NCI-H1417 (cell line): ENCODE measurements at regions not wholly inside any gene's neighbourhood (a gene's known extent, or its start where the extent isn't known, plus 50 kb on each side); places are given as distances from the start of the nearest gene placed in this dataset.
"Not testable (repeated sequence)": the region's sequence is repeated elsewhere in the genome, so short reads cannot be mapped to it uniquely, and the experiment has no call there.

Experiments
- DNase-seq, 3 experiments: peaks; one replicate each; lab custom pipeline; 2025; lab: John Stamatoyannopoulos, UW

DNA sequence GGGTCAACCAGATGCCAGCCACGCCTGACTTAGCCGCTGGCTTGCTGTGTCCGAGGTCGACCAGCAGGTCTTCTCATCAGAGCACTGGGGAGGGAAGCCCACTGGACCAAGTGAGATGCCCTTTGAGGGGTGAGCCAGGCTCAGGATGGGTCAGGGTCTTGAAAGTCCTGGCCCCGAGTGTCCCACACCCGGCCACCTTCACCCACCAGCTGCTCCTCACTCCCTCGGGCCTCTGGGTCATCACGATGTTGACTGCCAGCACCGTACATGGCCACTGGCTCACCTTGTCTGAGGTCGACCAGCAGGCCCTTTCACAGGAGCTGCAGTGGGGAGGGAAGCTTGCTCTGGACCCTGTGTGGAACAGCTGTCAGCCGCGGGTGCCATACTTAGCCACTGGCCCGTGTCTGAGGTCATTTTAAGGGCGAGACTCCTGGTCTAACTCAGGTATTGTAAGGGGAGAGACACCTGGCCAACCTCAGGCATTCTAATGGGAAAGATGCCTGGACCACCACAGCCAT lies 1361.3 kb downstream of the UQCRFS1 start:
- no peak for DNase-seq

DNA sequence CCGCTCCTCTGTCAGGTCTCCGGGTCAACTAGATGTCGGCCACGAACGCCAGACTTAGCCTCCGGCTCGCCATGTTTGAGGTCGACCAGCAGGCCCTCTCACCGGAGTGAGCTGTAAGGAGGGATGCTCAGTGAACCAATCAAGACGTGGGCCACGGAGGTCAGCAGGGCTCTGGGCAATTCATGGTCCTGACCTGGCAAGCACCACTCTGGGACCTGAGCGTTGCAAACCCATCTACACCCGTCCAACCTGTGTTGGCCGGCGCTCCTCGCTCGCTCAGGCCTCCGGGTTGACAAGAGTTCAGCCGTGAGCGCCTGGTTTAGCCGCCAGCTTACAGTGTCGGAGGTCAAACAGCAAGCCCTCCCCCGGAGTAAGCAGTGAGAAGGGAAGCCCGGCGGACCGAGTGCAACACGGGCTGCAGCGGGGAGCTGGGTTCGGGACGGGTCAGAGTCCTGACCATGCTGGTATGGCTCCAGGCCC lies 1361.9 kb downstream of the UQCRFS1 start:
- DNase-seq: no peak

DNA sequence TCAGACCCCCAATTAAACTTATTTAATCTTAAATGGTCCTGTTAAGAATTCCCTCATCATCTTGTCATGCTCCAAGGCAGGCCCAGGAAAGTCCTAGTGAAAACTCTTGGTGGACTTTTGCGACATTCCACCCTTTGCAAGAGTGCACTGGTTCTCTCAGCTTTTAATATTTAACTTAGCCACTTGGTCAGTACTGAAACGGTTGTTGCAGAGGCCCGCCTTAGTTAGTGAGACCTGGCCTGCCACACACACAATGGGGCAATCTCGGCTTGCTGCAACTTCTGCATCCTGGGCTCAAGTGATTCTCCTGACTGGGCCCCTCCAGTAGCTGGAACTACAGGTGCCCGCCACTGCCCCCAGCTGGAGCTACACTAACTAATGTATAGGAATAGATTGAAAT lies 1366.0 kb downstream of the UQCRFS1 start:
- no peak for DNase-seq

DNA sequence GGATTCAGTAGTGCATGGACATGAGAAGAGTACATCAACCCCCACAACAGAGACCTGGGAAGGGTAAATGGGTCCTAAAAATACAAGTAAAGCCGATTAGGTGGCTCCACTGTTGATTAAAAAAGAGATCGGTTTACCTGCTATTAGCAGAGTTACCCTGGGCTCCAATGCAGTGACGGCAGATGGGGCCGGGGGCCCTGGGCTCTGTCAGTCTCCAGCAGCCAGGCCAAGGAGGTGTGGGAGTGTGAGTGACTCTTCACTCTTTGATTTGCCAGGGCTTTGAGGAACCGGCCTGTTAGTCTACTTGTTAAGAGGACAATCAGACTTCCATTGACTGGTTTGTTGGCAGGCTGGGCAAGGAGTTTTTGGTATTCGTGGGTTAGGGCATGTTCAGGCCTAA lies 1368.7 kb downstream of the UQCRFS1 start:
- no peak for DNase-seq

DNA sequence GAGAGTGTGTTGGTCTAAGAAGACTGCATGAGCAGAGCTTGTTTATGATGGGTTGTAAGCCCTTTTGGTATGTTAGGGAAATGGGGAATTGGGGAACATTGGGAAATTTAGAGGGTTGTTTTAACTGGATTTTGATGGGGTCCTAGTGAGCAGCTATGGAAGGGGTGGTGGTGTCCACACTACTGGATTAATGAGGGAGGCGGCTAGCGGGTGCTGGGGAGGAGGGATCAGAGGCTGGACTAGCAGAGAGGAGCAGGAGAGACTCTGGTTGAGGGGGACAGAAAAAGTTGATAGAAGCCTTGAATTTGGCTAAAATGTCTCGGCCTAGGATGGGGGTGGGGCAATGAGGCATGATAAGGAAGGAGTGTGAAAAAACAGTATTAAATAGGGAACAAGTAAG lies 1369.1 kb downstream of the UQCRFS1 start:
- no peak for DNase-seq

DNA sequence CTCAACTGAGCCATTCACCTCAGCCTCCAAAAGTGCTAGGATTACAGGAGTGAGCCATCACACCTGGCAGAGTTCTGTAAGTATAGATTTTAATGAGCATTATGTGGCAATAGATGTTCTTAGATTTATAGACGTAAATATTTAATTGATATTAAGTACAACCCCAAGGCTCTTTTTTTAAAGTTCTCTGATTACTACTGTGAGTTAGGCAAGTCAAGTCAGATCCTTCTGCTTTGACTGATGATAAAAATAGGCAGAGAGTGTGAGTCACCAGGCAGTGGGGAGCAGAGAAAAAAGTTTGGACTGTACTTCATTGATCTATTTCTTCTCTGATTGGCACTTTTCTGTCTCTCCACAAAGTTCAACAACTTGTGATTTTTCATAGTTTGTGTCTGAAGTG lies 1379.9 kb downstream of the UQCRFS1 start:
- DNase-seq: no peak

DNA sequence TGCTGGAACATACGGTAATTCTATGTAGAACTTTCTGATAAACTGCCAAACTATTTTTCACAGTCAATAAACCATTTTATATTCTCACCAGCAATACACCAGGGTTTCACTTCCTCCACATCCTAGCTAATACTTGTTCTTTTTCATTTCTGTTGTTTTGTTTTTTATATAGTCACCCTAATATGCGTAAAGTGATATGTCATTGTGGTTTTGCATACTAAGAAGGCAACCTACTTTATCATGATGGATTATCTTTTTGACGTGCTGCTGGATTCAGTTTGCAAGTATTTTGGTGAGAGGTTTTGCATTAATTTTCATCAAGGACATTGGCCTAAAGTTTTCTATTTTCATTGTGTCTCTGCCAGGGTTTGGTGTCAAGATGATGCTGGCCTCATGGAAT lies 1384.1 kb downstream of the UQCRFS1 start:
- DNase-seq: no peak

DNA sequence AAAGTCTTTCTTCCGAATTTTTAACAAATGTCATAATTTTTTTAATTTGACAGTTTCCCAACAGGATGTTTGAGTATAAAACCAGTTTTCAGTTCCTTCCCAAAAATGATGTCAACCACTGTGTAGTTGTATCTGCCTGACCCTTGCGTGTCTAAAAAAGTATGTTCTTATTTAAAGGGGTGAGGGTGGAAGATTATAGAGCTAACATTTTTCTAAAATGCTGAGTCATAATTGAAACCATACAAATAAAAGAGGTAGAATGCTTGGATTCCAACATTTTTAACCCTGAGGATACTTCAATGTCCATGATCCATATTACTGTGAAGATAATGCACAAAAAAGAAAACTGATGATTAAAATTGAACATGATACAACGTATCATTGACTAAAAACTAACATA lies 1388.8 kb downstream of the UQCRFS1 start:
- DNase-seq: no peak

DNA sequence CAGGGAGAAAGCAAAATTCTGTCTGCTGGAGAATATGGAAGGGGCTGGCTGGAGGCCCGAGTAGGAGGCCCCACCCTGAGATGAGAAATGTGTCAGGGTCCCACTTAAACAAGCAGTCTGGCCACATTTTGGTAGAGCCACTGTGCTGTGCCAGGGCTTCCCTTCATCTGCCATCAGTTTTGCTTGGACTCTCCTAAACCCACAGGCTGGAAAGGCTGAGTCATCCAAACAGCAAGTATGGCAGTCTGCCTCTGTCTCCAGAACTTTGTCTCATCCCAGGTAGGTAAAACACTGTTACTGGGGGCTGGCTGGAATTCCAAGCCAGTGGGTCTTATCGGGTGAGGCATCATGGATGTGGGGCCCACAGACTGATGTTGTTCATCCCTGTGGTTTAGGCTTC lies 1390.6 kb downstream of the UQCRFS1 start:
- DNase-seq: no peak

DNA sequence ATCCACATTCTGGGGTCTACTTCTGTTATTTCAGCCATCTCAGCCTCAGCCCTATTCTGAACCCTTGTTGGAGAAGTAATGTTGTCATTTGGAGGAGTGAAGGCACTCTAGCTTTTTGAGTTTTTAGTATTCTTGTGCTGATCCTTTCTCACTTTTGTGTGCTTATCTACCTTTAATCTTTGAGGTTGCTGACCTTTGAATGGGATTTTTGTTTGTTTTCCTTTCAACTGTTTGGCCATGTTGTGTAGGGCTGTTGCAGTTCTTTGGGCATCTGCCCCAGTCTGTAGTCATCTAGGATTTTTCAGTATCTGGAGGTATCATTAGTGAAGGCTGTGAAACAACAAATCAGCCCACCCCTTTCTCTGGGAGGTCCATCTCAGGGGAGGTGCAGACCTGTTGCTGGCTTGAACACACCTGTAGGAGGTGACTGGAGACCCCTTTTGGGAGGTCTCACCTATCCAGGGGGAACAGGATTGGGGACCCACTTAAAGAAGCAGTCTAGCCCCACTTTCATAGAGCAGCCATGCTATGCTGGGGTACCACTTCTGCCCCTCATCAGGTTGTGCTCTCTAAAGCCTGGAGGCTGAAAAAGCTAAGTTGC lies 1391.4 kb downstream of the UQCRFS1 start:
- no peak for DNase-seq

DNA sequence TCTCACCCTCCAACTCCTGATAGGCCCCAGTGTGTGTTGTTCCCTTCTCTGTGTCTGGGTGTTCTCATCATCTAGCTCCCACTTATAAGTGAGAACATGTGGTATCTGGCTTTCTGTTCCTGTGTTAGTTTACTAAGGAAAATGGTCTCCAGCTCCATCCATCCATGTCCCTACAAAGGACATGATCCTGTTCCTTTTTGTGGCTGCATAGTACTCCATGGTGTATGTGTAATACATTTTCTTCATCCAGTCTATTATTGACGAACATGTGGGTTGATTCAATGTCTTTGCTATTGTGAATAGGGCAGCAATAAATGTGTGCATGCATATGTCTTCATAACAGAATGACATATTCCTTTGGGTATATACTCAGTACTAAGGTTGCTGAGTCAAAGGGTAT lies 1397.0 kb downstream of the UQCRFS1 start:
- DNase-seq: no peak

DNA sequence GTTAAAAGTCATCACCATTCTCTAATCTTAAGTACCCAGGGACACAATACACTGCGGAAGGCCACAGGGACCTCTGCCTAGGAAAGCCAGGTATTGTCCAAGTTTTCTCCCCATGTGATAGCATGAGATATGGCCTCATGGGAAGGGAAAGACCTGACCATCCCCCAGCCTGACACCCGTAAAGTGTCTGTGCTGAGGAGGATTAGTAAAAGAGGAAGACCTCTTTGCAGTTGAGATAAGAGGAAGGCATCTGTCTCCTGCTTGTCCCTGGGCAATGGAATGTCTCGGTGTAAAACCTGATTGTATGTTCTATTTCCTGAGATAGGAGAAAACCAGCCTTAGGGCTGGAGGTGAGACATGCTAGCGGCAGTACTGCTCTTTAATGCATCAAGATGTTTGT lies 1398.1 kb downstream of the UQCRFS1 start:
- DNase-seq: not testable (repeated sequence)

DNA sequence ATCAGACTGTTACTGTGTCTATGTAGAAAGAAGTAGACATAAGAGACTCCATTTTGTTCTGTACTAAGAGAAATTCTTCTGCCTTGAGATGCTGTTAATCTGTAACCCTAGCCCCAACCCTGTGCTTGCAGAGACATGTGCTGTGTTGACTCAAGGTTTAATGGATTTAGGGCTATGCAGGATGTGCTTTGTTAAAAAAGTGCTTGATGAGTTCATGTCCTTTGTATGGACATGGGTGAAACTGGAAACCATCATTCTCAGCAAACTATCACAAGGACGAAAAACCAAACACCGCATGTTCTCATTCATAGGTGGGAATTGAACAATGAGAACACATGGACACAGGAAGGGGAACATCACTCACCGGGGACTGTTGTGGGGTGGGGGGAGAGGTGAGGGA lies 1398.7 kb downstream of the UQCRFS1 start:
- DNase-seq: peak in 1 of 3 experiments; percentile 1

DNA sequence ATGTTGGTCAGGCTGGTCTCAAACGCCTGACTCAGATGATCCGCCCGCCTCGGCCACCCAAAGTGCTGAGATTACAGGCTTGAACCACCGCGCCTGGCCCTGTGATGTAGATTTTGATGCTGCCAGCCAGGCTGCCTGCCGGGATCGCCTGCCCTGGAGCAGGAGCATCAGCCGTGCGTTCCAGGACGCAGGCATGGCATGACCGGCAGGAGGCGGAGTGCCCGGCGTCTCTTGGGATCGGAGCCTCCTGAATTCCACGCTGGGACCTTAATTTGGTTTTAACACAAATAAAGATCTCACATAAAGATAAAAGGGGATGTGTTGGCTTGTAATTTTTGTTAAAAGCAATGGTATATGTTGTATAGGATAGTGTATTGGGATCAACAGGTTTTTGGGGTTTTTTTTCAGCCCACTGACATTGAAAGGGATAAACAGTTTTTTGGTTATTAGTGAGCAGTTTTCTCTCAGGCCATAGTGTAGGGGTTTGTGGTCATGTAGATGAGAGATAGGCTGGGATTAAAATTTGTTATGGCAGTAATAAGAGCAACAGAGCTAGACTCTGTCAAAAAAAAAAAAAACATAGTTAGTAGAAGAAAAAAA lies 1406.4 kb downstream of the UQCRFS1 start:
- DNase-seq: no peak

DNA sequence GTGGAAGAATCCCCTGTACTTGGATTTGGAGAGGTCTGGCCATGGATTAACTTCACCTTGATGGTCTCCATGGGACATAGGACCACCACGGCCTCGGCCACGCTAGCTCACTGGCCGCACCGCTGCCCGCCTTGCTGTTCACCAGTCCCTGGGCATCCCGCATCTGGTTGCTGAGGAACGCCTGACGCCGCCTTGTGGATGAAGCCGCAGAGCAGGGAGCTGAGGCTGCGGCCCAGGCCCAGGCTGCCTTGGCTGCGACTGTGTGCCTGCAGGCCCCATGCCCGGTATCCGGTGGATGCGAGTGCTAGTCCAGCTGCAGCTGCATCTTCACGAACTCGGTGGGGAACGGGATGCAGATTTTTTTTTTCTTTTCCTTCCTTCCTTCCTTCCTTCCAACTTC lies 1407.1 kb downstream of the UQCRFS1 start:
- no peak for DNase-seq

DNA sequence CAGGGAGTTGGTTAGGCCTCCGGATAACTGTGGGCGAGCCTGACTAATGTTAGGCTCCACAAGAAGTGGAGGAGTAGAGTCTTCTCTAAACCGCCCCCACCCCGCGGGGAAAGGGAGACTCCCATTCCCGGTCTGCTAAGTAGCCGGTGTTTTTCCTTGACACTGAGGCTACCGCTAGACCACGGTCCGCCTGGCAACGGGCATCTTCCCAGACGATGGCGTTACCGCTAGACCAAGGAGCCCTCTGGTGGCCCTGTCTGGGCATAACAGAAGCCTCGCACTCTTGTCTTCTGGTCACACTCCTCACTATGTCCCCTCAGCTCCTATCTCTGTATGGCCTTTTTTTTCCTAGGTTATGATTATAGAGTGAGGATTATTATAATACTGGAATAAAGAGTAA lies 1410.7 kb downstream of the UQCRFS1 start:
- not testable (repeated sequence) for DNase-seq

DNA sequence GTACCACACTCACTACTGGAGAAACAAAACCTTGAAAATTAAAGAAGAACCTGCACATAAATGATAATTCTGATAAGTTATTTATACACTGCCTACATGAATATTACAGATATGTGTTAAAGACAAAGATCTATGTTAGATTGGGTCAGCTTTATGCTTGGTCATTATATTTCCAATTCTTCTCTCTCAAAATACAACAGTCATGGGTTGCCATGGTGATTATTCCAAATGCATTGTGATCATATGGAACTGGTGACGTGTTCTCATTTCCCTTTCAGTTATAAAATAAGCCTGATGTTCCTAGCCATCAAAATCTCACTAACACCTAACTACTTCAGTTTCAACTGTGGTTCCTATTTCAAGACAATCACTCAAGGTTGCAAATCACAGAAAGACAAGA lies 1416.4 kb downstream of the UQCRFS1 start:
- no peak for DNase-seq

DNA sequence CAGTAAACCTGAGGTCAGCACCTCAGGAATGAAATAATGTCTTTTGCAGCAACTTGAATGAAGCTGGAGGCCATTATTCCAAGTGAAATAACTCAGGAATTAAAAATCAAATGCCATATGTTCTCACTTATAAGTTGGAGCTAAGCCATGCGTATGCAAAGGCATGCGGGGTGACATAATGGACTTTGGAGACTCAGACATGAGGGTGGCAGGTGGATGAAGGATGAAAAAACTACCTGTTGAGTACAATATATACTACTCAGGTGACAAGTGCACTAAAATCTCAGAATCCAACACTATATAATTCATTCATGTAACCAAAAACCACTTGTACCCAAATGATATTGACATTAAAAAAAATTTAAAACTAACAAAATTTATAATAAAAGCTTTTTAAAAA lies 1416.9 kb downstream of the UQCRFS1 start:
- no peak for DNase-seq

DNA sequence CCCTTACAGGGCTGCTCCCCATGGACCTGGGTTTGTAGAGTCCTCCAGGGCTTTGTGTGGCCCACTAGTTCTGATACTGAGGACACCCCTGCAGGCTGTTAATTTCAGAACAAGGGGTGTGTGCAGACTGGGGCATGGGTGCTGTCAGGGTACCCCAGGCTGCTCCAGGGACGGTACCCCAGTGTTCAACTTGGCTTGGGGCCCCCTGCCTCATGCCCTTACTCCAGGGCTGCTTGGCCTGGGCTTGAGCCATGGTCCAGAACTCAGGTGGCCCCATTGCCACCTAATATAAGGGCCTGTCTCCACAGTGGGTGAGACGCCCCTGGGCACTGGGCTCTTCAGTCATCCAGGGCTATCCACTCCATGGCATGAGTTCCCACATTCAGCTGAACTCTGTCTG lies 1417.6 kb downstream of the UQCRFS1 start:
- no peak for DNase-seq

DNA sequence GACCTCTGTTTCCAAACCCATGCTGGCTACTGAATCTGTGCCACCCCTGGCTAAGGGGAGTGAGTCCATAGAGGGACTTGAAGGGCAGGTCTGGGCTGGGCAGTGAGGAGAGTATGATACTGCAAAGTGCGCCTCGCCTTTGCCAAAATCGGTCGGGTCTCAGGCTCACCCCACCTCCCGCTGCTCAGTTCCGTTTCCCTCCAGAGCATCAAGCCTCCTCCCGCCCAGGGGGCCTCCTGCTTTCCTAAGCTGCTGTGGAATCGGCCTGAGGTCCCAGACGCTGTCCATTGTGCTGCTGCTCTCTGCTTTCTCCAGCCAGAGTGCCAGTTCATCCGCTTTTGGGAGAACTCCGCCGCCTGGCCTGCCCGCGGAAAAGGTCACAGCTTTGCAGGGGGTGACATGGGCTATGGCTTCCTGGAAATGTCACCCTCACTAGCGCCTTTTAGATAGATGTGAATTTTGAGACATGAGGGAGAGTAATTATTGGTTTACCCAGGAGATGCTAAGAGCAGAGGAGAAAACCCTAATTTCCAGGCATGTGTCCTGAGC lies 1418.4 kb downstream of the UQCRFS1 start:
- DNase-seq: peak in 1 of 3 experiments; percentile 61

DNA sequence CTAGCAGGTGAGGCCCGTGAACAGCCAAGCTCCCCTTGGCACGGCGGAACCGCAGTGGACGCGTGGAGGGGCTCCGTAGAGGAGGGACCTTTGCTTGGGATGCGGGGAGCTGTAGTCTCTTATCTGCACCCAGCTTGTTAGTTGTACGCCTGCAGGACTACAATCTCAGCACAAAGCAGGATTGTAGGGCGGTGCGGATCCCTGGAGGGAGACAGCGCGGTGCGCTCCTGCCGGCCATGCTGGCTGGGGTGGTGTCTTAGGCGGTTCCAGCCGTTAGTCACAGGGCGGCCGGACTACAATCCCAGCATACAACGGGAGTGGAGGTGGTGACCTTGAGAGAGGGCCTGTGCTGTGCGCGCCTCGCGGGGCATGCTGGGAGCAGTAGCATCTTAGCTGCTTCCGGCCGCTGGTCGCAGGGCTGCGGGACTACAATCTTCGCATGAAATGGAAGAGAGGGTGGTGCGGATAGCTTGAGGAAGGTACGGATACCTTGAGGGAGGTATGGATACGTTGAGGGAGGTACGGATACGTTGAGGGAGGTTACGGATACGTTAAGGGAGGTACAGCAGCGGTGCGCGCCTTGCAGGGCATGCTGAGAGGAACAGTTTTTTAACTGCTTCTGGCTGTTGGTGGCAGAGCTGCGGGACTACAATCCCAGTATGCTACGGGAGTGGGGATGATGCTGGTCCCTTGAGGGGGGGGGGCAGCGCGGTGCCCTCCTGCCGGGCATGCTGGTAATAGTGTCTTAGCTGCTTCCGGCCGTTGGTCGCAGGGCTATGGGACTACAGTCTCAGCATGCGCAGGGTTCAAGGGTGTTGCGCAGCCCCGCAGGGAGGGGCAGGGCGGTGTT lies 1419.1 kb downstream of the UQCRFS1 start:
- peak; percentile 91 to 95 (median 94) for DNase-seq

DNA sequence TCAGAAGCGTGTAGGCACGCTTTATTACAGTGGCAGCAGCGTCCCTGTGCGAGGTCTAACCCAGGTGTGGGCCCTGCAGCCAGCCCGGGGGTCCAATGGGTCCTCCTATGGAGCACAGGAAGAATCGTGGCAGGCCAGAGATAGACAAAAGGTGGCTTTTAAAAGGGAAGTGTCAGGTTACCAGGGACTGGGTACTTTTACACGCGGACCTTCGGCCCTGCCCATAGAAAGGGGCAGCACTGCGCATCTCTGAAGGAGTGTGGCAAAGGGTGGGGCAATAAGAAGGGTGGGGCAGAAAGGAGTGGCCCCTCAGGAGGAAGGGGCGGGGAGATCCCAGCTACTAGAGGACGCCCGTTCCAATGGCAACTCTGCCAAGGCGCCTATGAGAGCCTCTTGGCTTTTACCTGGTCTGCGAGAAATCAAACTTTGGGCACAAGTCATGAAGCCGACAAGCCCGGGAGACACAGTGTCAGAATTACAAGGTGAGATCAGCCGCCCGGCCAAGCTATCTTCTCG lies 1419.8 kb downstream of the UQCRFS1 start:
- peak; percentile 84 to 92 (median 91) for DNase-seq
